B cell (primary cell): ENCODE measurements at regions not wholly inside any gene's neighbourhood (a gene's known extent, or its start where the extent isn't known, plus 50 kb on each side); places are given as distances from the start of the nearest gene placed in this dataset.

ENCODE experiments used
- ATAC-seq: fragments of 200-7000 bp; cut with Tn5 transposase; one replicate; pipeline ENCODE4 v1.10.0; 2021; ENCODE audit warnings: low read depth, mild to moderate bottlenecking, moderate number of reproducible peaks, moderate library complexity
- CTCF ChIA-PET: fragments of 350-600 bp; sonication (Branson Sonifier 250); formaldehyde crosslinking; loops from one replicate; lab custom pipeline; 2021; ENCODE audit warnings: antibody characterized with exemption, inconsistent platforms; lab: Charles Lee
- POLR2A ChIA-PET: fragments of 350-600 bp; sonication (Branson Sonifier 250); formaldehyde crosslinking; loops from one replicate; lab custom pipeline; 2021; ENCODE audit warnings: antibody characterized with exemption; lab: Charles Lee
- DNase-seq: peaks from one replicate; pipeline ENCODE4 v3.0.0; 2013
- H2AFZ ChIP-seq: 2 replicates; pipeline ENCODE4 v1.6.1; 2012; ENCODE audit warnings: mild to moderate bottlenecking, low read depth, low read length; ENCODE audit not compliant: insufficient read depth, poor library complexity, severe bottlenecking
- H3K27ac ChIP-seq, 2 donors: 1 replicate in 1 of 2; 2 replicates in 1 of 2; pipeline ENCODE4 v1.5.1; 2012 to 2013; ENCODE audit warnings: low read length in 2 of 2, mild to moderate bottlenecking in 2 of 2, moderate library complexity in 1 of 2
- H3K27me3 ChIP-seq, 4 experiments: fragments of 200-600 bp in 1 of 4; sonication (generic) in 1 of 4; replicated peaks in 1 of 4; 1 replicate in 2 of 4; 2 replicates in 2 of 4; pipeline versions ENCODE4 v1.6.1 to v1.7.0; 2013 to 2016; ENCODE audit warnings: low read length in 3 of 4, mild to moderate bottlenecking in 2 of 4, mixed read lengths in 1 of 4, moderate library complexity in 1 of 4; ENCODE audit not compliant: insufficient read depth in 4 of 4, control insufficient read depth in 3 of 4; ENCODE audit errors: control extremely low read depth in 1 of 4
- H3K36me3 ChIP-seq, 2 experiments: replicated peaks in 1 of 2; 1 replicate in 1 of 2; 2 replicates in 1 of 2; pipeline versions ENCODE4 v1.6.1 to v1.7.1; 2013; ENCODE audit warnings: low read length in 1 of 2; ENCODE audit not compliant: insufficient read depth in 2 of 2, control insufficient read depth in 1 of 2; ENCODE audit errors: control extremely low read depth in 1 of 2, extremely low read depth in 1 of 2
- H3K4me1 ChIP-seq, 2 donors: fragments of 200-600 bp in 1 of 2; sonication (generic) in 1 of 2; 1 replicate in 1 of 2; 2 replicates in 1 of 2; pipeline versions ENCODE4 v1.5.1 to v1.6.1; 2013 to 2017; ENCODE audit warnings: low read length in 2 of 2; ENCODE audit not compliant: control insufficient read depth in 2 of 2, insufficient read depth in 2 of 2
- H3K4me2 ChIP-seq: replicated peaks from 2 replicates; pipeline ENCODE3; 2012; ENCODE audit warnings: mild to moderate bottlenecking, low read depth, low read length; ENCODE audit not compliant: poor library complexity, severe bottlenecking
- H3K4me3 ChIP-seq, 5 experiments: fragments of 200-600 bp in 1 of 5; sonication (generic) in 1 of 5; 1 replicate in 3 of 5; 2 replicates in 2 of 5; pipeline versions ENCODE4 v1.5.1 to v1.7.0; 2011 to 2016; ENCODE audit warnings: low read length in 4 of 5, mild to moderate bottlenecking in 4 of 5, low read depth in 2 of 5, control low read depth in 1 of 5, moderate library complexity in 1 of 5; ENCODE audit not compliant: insufficient read depth in 1 of 5; ENCODE audit errors: control extremely low read depth in 1 of 5, extremely low read depth in 1 of 5
- H3K79me2 ChIP-seq: fragments of 200-600 bp; sonication (generic); one replicate; pipeline ENCODE4 v1.6.0; 2016; ENCODE audit warnings: low read length; ENCODE audit not compliant: control insufficient read depth, insufficient read depth
- H3K9ac ChIP-seq: fragments of 200-600 bp; sonication (generic); 2 replicates; pipeline ENCODE4 v1.6.1; 2017; ENCODE audit warnings: mild to moderate bottlenecking, low read length, moderate library complexity
- H3K9me3 ChIP-seq, 3 donors: one replicate each; pipeline versions ENCODE4 v1.6.1 to v1.7.1; 2013; ENCODE audit warnings: low read length in 2 of 3; ENCODE audit not compliant: control insufficient read depth in 2 of 3, insufficient read depth in 1 of 3; ENCODE audit errors: control extremely low read depth in 1 of 3
- H4K20me1 ChIP-seq: 2 replicates; pipeline ENCODE4 v1.6.0; 2012; ENCODE audit warnings: mild to moderate bottlenecking, low read length; ENCODE audit not compliant: insufficient read depth, control insufficient read depth, poor library complexity, severe bottlenecking
- H3K27ac Mint-ChIP-seq: one replicate; pipeline ENCODE4 v1.8.0; 2021; ENCODE audit warnings: mixed read lengths
- H3K27me3 Mint-ChIP-seq: one replicate; pipeline ENCODE4 v1.8.0; 2021; ENCODE audit warnings: mixed read lengths
- H3K4me1 Mint-ChIP-seq: one replicate; pipeline ENCODE4 v1.8.0; 2021; ENCODE audit warnings: mixed read lengths
- H3K4me3 Mint-ChIP-seq: one replicate; pipeline ENCODE4 v1.8.0; 2021; ENCODE audit warnings: mixed read lengths
- H3K9me3 Mint-ChIP-seq: one replicate; pipeline ENCODE4 v1.8.0; 2022; ENCODE audit warnings: mixed read lengths; ENCODE audit not compliant: insufficient read depth
- CTCF ChIP-seq: fragments of 200-600 bp; IDR thresholded peaks from one replicate; pipeline ENCODE4 v1.8.0; 2022; ENCODE audit warnings: antibody characterized with exemption, mild to moderate bottlenecking
- EZH2 ChIP-seq: IDR thresholded peaks from 2 replicates; pipeline ENCODE4 v1.6.1; 2012; ENCODE audit warnings: borderline replicate concordance, low read depth, mild to moderate bottlenecking, moderate library complexity, low read length; ENCODE audit not compliant: insufficient read depth, poor library complexity, severe bottlenecking
- WGBS: methylation state at CpG from one replicate; pipeline ENCODE4 v1.1.5; 2013; ENCODE audit warnings: missing lambda C conversion rate; ENCODE audit not compliant: insufficient coverage; 5-methylcytosine and 5-hydroxymethylcytosine counted together
- intact Hi-C: fragments of 100-400 bp; cut with micrococcal nuclease; formaldehyde crosslinking; loops from one replicate; pipeline ENCODE4 v1.10.0; 2022

GRCh38 chr14:94922595-94923239 is 152.8 kb upstream of the GSC start:
- WGBS, result 92% methylated on average over 11 of the region's 11 CpGs
- no peak for ATAC-seq
- intact Hi-C loops, result no loop called here

More at GRCh38 chr14:94922595-94923239, 152.8 kb upstream of the GSC start:
- H3K4me3 Mint-ChIP-seq, result no peak overlapping the region
- TF ChIP-seq CTCF (no peak), EZH2 (no peak)
- Histone ChIP-seq H3K9ac (no peak overlapping the region), H4K20me1 (no peaks in the 10 kb centered on the region), H2AFZ (no peak overlapping the region), H3K4me3 (no peak overlapping the region), H3K9me3 (peaks cover 0 to 28% (median 0%) of the 10 kb centered on the region in 3 donors), H3K27me3 (no peaks in the 10 kb centered on the region), H3K4me1 (no peaks in the 10 kb centered on the region), H3K27ac (no peak overlapping the region), H3K4me2 (no peak overlapping the region), H3K36me3 (no peaks in the 10 kb centered on the region), H3K79me2 (no peaks in the 10 kb centered on the region)
- POLR2A ChIA-PET, result no interaction called here
- no peak overlapping the region for H3K27ac Mint-ChIP-seq
- H3K27me3 Mint-ChIP-seq, result no peaks in the 10 kb centered on the region
- no peaks in the 10 kb centered on the region for H3K4me1 Mint-ChIP-seq
- CTCF ChIA-PET, result no interaction called here
- H3K9me3 Mint-ChIP-seq, result peaks cover 5% of the 10 kb centered on the region
- DNase-seq, result no peak
